ENCODE measurements at regions not wholly inside any gene's neighbourhood (a gene's known extent, or its start where the extent isn't known, plus 50 kb on each side); places are given as distances from the start of the nearest gene placed in this dataset.
"Not testable (repeated sequence)": the region's sequence is repeated elsewhere in the genome, so short reads cannot be mapped to it uniquely, and the experiment has no call there.

DNA sequence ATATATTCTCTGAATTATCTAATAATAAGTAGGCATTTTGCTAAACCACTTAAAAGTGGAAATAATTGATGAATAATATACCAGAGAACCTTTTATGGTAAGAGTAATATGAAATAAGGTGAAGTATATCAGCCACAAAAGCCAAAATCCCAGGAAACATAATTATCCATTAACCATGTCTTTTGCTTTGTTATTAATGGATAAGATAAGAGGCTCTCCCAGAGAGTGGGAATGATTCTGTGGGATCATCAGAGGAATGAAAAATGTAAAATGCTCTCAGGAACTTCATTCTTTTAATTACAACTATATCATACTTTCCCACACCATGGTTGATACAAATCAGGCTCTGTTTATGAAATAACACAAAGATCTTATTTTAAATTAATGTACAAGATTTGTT lies 391.7 kb upstream of the FZD8 start:
- in situ Hi-C loops (cut with HindIII; ENCODE audit: low sequenced_read_pairs) = no loop called here

DNA sequence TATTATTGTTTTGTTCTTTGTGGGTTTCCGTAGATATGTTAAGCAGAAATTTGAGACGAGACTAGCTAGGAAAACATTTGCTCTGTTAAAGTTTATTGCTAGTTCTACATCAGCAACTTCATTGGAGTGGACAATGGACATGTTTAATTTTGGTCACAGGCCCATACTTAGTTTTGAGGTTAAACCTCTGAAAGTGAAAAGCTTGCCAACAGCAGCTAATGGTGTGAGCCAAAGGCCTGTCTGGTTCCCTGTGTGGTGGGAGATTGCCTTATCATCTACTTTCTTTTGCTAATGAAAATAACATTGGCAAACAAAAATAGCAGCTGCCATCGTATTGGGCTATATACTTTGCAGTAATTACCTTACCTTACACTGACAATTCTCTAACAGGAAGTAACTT lies 388.4 kb upstream of the FZD8 start:
- in situ Hi-C loops (cut with HindIII; ENCODE audit: low sequenced_read_pairs) = no loop called here

DNA sequence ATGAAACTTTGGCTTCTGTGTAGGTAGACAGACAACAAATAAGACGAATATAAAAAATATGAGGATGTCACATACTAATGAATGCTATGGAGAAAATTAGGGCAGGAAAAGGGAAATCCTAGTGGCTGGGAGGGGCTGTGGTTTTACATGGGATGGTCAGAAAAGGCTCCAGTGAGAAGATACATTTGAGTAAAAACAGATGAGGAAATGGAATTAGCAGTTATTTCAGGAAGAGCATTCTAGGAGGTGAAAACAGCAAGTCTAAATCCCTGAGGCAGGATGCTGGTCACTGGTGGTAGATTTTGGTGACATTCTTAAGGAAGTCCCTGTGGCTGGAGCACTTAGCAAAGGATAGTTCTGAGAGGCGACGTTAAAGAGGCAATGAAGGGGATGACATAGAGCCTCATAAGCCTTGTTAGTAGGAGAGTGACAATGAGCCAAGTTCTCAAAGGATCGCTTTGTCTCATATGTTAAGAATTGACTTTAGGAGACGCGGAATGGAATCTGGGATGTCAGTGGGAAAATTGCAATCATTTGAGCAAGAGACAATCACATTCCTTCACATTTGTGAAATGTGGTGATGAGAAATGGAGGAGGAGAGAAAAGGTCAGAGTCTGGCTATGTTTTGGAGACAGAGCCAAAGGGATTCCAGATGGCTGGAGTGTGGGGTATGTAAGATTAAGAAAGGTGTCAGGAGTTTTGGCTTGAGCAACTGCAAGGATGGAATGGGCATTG lies 384.7 kb upstream of the FZD8 start:
- in situ Hi-C loops (cut with HindIII; ENCODE audit: low sequenced_read_pairs) = no loop called here

DNA sequence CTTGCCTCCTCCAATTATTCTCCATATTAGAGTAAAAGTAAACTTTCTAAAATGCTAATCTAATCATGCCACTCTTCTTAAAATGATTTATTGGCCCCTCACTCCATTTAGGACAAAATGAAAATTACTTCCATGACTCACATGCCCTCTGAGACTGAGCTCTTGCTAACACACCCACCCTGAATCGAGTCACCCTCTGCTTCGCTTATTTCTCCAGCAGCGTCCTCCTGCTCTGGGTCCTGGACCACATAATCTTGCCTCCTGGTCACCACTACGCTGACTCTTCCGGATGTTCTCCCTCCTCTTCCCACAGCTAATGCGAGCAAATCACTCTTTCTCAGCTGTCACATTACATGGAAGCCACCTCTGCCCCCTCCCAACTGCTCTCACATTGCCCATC lies 384.0 kb upstream of the FZD8 start:
- in situ Hi-C loops (cut with HindIII; ENCODE audit: low sequenced_read_pairs) = no loop called here

DNA sequence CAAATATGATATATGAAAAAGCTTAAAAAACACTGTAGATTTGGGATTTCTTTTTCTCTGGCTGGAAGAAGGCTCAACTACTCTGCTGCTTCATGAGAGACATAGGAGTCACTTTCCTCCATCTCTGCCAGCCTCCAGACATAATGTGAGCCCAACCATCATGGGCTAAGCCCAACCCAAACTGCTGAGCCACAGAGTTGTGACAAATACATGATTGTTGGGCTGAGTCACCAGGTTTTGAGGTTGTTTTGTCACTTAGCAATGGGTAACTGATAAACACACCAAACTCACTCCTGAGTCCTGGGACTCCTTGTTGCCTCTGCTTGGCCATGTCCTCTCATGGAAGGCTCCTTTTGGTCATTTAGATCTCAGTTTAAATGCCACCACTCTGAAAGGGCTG lies 381.8 kb upstream of the FZD8 start:
- in situ Hi-C loops (cut with HindIII; ENCODE audit: low sequenced_read_pairs) = no loop called here

DNA sequence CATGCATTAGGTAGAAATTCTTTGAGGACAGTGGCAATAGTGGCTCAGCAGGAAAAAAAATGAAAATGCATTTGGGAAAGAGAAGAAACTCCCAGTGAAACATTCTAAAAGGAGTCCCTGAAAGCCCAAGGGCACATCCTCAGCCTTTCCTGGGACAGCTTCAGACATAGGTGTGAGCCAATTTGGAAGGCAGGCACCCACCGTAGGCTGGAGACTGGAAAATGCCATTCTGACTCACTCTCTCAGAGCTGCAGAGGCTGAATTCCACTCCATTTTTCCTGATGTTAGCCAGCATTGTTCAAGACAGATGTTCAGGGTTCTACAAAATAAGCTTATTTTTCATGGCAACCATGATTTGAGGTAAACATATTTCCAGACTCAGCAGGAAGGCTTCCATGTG lies 379.0 kb upstream of the FZD8 start:
- in situ Hi-C loops (cut with HindIII; ENCODE audit: low sequenced_read_pairs) = no loop called here

DNA sequence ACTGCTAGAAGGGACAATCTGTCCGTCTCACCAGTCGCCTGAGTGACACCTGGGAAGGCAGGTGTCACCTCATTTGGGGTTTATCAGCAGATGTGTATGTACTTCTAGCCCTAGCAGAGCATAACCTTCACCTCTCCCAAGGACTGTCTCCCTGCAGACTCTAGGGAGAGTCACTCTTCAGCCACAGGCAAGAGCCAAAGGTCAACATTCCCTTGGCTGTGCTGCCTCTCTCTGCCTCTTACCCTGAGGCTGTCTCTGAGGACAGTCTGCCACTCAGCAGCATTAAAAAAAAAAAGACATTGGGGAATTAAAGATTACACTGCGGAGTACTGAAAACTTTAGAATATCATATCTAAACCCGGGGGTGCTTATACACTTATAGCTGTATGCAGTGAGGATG lies 377.7 kb upstream of the FZD8 start:
- in situ Hi-C loops (cut with HindIII; ENCODE audit: low sequenced_read_pairs) = no loop called here

DNA sequence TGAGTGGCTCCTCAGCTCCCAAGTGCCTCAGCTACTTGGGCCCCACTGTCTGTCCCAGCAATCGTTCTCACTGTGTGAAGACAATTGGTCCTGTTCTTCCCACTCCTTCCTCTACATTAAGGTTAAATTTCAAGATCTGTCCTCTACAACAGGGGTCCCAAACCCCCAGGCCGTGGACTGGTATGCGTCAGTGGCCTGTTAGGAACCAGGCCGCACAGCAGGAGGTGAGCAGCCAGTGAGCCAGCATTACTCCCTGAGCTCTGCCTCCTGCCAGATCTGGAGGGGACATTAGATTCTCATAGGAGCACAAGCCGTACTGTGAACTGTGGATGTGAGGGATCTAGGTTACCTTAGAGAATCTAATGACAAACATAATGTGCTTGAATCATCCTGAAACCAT lies 376.9 kb upstream of the FZD8 start:
- in situ Hi-C loops (cut with HindIII; ENCODE audit: low sequenced_read_pairs) = no loop called here

DNA sequence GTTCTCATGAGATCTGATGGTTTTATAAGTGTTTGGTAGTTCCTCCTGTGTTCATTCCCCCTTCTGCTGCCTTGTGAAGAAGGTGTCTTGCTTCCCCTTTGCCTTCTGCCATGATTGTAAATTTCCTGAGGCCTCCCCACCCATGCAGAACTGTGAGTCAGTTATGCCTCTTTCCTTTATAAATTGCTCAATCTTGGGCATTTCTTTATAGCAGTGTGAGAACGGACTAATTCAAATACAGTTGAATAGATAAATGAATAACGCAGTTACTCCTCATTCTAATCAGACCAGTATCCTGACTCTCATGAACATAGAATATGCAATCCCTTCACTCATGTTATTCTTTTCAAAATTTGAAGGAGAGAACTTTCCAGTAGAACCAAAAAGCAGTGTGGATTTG lies 375.0 kb upstream of the FZD8 start:
- in situ Hi-C loops (cut with HindIII; ENCODE audit: low sequenced_read_pairs) = no loop called here

DNA sequence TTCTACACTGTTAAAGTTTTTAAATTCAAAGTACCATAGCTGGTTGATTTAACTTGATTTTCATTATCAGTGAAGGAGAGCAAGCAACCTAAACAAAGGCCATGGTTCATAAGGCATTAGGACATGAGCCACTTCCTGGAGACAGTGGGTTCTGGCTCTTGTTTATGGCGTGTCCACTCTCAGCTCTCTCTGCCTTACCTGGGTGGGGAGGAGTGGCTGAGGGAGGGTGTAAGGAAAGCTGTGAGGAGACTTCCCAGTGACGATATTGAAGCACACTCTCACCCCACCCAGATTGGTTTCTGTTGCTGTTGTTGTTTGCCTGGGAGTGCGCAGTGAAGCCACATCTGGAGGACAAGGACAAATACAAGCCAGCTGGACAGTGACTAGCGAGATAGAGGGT lies 365.3 kb upstream of the FZD8 start:
- in situ Hi-C loops (cut with HindIII; ENCODE audit: low sequenced_read_pairs) = no loop called here

DNA sequence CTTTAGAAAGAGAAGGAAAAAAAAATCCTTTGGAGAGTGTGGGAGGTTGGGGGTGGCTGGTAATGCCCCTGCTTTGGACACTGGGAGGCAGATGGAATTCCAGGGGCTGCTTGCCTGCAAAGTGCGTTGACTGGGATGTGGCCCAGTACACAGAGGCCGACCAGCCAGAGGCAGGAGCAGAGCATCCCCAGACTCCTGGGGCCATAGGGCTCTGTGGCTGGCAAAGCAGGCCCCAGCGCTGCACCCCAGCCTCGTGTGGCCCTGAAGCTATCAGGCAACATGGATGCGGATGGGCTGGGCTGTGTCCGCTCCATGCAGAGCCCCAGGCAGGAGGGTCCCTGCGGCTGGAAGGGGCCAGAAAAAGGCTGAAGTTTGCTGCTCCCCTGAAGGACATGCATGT lies 361.6 kb upstream of the FZD8 start:
- in situ Hi-C loops (cut with HindIII; ENCODE audit: low sequenced_read_pairs) = no loop called here

DNA sequence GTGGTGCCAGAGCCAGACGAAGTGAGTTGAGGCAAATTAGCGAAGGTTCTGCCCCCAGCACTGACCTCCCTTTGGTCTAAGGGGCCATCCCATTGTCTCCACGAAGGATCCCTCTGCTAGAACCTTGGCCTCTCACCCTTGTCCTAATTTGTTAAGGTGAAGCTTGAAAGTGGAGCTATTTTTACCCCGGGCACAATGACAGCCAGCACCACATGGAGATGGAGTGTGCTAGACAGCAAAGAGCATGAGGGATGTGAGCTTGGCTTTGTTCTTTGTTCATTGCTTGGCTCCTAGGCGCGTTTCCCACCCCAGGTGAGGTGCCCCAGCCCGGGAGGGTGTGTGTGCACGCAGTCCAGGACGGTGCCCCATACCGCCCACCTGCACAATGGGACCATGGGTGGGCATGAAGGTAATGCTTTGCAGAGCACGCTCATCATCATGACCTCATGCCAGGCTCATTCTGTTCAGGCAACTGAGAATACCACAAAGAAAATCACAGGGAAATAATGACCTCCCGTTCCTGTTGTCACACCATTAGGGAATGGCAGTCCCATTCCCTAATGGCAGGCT lies 361.0 kb upstream of the FZD8 start:
- in situ Hi-C loops (cut with HindIII; ENCODE audit: low sequenced_read_pairs) = no loop called here

DNA sequence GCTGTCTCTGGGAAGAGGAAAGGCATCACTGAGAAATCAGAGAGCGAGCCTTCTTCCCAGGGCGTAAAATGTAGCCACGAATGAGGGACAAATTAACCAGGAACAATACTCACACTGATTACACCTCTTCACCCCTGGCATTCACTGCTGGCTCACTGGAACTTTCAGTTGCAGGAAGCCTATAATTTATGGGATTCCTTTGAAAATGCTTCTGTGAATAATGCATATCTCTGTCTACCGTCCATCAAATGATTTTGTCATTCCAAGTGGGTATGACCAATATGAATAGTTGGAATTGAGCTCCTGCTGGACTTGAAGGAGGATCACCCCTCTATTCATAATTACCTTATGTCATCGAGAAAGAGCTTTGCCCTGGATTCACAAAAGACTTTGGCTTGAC lies 360.3 kb upstream of the FZD8 start:
- in situ Hi-C loops (cut with HindIII; ENCODE audit: low sequenced_read_pairs) = no loop called here

DNA sequence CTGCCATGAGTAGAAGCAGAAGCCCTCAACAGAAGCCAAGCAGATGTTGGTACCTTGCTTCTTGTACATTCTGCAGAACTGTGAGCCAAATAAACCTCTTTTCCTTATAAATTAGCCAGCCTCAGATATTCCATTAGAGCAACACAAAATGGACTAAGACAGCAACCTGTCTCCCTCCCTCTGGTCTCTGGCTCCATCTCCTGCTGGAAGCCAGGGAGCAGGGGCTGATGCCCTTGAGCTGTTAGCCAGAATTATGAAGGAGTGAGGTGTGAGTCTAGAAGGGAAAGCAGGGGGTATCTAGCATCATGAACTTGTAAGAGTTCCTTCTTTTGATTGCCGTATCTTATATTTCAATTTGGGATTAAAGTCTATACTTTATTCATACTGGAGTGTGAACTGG lies 358.7 kb upstream of the FZD8 start:
- in situ Hi-C loops (cut with HindIII; ENCODE audit: low sequenced_read_pairs) = not testable (repeated sequence)

DNA sequence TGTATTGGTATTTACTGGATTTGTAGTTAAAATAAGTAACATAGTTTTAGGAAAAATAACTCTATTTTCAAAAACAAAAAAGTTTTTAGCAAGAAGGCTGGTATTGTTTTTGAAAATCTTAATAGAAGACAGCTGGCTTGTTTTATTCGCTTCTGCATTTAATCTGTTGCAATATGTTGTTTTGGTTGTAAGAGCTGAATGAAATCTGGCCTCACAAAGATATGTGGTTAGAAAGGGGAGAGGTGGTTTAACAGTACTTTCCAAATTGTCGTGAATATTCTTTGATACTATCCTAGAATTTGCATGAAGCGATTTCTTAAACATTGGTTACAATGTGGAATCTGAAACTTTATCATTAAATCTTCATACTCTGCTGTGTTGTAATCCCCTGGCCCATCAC lies 355.9 kb upstream of the FZD8 start:
- in situ Hi-C loops (cut with HindIII; ENCODE audit: low sequenced_read_pairs) = no loop called here

DNA sequence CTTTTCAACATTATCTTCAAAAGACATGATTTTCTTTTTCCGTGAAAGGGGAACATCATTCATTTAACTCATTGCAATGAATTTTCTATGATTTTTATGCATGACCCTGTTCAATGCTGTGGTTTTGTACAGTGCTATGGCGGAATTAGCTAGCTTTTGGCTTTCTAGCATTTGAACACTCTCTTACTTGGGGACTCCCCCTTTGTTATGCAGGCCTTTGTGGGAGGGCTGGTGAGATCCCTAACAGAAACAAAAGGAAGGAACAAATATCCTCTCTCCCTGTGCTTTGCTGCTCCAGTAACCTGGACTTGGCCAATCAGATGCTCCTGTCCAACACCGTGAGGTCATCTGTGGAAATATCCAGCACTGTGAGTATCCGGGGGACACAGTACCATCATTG lies 353.4 kb upstream of the FZD8 start:
- in situ Hi-C loops (cut with HindIII; ENCODE audit: low sequenced_read_pairs) = no loop called here

DNA sequence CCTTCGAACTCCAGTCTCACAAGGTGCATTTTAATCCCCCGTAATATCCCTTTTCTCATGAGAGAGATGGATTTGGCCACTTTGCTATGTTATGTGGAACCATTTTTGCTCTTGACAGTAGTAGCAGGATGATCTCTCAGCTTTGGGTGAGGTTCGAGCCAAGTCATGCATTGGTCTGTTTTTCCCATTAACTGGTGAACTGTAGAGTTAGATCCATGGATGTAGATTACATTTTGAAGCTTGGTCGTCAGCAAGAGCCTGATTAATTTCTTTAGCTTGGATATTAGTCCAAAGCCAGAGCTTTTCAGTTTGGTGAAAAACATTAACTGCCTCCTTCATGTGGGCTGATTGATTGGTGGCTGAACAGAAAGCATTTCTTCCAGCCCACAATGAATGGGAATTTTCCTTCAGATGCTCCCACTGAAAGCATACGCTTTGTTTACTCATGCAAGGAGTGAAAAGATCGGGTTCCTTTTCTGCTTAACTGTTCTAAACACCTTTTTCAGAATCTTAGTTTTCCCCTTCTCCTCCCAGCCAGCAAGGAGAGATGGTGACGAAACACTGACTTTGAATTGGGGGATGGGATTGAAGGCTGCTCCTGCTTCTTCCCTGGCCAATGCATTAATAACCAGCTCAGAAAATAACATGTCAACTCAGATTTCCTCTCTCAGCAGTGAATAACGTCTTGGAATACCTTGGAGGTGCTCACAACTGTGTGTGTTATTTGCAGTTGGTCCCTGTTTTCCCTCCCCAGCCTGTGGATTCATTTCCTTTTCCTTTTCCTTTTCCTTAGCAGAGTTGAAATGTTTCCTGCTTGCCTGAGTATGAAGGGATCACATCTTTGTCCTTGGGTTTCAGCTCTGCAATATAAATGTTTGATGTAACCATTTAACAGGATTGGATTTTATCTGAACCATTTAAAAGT lies 351.8 kb upstream of the FZD8 start:
- in situ Hi-C loops (cut with HindIII; ENCODE audit: low sequenced_read_pairs) = no loop called here

DNA sequence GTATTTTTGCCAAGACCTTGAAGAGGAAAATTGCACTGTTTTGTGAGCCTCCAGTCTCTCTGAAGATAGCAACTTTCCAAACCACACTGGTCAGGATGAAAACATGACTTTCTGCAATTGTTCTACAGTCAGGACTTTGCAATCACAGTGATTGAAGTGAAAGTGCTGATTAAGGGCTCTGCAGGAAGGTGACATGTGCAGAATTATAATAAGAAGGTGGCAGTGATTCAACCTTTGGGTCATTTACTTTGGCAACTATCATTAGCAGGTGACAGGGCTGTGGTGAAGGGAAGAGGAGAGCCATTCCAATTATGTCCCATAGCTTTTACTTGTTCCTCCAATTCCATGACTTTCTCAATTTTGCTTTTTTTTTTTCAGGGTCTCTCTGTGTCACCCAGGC lies 350.0 kb upstream of the FZD8 start:
- in situ Hi-C loops (cut with HindIII; ENCODE audit: low sequenced_read_pairs) = no loop called here

DNA sequence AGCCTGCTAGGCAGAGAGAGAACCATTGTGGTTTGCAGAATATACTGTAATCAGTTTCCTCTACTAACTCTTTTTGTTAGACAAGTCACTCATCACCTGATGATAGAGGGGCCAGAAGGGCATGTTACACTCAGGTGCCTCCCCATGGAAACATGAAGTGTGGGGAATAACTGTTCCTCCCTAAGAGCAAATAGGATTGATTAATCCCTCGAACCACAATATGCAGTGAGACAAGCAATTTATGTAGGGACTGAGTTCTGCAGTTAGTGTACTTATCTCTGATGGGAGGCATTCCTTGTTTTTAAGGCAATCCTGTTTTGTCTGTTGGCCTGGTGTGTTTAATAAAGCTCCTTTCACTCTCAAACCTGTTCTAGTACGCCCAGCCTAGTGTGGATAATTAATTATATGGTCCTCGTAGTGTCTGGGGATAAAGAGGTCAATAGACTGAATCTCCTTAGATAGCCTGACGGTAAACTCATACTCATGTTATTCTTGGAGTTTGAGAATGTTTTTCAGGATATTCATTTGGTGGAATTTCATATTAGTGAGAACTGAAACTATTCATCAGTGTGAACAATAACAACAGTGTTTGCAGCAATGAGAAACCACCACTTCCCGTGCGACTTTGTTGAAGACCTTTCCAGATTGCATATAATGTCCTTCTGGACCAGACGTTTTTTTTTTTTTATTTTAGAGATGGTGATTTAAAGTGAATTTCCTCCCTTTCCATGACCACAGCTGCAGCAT lies 344.8 kb upstream of the FZD8 start:
- in situ Hi-C loops (cut with HindIII; ENCODE audit: low sequenced_read_pairs) = no loop called here

DNA sequence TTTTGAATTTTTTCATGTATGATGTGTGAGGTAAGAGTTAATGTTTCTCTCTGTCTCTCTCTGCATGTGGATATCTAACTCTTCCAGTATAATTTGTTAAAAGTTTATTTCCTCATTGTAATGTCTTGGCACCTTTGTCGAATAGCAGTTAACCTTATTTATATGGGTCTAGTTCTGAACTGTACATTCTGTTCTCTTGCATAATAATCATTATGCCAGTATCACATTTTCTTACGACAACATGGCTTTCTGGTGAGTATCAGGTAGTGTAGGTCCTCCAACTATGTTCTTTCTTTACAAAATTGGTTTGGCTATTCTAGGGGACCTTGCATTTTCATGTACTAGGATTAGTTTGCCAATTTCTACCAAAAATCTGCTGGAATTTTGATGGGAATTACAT lies 337.0 kb upstream of the FZD8 start:
- in situ Hi-C loops (cut with HindIII; ENCODE audit: low sequenced_read_pairs) = no loop called here

DNA sequence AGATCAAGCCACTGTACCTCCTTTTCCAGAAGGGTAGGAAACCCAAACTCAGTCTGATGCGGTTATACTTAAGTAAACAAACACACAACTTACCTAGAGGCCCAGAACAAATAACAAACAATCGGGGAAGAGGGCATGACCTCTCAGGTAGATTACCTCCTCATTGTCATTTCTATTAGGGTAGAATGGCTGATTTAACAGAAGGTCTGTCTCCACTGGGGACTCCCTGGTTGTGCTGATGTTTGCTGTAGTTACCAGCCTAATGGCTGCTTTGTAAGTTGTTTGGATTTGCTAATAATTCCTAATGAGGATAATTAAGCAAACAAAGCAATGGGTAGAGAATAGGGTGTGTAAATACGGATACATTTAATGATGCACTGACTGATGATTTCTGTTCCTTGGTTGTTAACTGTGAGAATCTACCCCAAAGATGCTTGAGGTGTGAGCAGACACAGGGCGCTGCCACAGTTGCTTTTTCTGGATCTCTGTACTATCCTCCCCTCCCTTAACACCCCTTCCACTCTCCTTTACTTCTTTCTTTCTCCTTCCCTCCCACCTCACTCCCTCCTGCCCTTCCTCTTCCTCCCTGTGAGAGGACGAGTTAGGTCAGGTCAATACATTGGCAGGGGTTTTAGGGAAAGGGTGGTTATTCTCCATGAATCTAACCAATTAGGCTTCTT lies 332.0 kb upstream of the FZD8 start:
- in situ Hi-C loops (cut with HindIII; ENCODE audit: low sequenced_read_pairs) = not testable (repeated sequence)

All from DLD1 (cell line).